NCI-H2029 (cell line): ENCODE measurements at regions not wholly inside any gene's neighbourhood (a gene's known extent, or its start where the extent isn't known, plus 50 kb on each side); places are given as distances from the start of the nearest gene placed in this dataset.
A peak's percentile ranks its signal among the peaks of the same experiment; 100 is the strongest.

Experiments used
- DNase-seq: peaks from one replicate; lab custom pipeline; 2025; lab: John Stamatoyannopoulos, UW

DNA sequence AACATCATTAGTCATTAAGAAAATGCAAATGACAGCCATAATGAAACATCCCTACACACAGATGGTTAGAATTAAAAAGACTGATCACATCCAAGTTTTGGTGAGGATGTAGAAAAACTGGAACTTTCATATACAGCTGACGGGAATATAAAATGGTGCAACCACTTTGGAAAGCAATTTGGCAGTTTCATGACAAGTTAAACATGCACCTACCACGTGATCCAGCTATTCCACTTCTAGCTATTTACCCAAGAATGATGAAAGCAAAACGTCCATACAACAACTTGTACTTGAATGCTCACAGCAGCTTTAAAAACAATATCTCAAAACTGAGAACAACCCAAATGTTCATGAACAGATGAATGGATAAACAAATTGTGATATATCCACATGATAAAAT, 77.9 kb upstream of the AVPR1A start:
- DNase-seq = peak; percentile 25

DNA sequence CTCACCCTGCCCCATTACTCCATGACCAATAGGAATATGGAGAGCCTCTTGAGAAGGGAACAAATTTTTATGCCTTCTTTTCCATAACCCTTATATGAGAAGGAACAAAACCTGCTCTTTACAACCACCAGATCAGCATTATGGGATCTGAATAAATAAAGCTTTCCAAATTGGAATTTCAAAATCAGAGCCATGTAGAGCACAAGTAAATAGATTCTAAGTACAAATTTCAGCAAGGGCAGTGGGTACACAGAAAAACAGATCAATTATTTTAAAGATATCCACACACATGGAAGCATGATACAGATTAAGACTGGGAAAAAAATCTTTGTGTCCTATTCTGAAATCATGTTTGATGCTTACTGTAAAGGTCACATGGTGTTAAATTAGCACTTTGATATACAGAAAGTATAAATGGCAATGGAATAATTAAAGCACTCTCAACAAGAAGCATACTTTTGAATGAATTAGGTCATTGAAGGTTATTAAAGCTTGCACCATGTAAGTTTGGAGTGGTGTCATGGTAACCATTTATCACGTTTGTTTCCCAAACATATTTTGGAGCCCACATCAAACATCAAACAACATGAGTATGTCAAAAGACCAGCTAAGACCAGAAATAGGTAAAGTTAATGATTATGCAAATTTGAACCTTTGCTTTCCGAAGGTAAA, 75.9 kb upstream of the AVPR1A start:
- no peak for DNase-seq

GRCh38 chr12:63224396-63224795, 73.4 kb upstream of the AVPR1A start:
- no peak for DNase-seq

DNA sequence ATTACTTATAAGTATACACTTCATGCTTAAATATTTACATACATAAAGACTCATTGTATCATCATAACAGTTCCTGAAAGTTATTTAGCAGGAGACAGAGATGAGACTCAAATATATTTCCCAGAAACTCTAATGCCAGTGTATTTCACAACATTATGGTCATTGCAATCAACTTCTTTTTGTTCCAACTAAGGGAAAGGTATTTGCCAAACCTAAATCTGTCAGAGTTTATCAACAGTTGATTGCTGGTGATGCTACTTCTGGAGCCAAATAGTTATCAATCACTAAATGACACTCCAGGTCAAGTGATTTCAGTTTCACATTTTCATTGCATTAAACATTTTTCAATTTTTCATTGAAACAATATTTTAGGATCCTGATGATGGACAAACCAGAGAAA, 72.1 kb upstream of the AVPR1A start:
- no peak for DNase-seq

DNA sequence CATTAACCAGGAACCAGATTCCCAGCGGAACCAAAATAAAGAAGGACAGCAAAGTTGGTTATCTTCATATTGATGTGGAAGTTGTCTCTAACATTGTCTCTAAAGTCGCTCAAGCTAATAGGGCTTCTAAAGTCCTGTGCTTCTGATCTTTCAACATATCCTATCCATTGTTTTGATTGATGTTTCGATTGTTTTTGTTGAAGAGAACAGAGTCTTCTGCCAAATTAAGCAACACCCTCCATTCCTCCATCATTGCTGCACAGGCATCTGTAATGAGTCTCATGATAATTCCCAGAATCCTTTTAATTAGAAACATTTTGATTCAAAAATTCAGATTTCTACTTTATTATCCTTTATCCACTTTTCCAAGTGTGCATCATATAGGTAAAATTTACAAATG, 71.6 kb upstream of the AVPR1A start:
- DNase-seq = no peak

- no peak for DNase-seq
These were observed 69.9 kb upstream of the AVPR1A start for GRCh38 chr12:63220921-63221320.

DNA sequence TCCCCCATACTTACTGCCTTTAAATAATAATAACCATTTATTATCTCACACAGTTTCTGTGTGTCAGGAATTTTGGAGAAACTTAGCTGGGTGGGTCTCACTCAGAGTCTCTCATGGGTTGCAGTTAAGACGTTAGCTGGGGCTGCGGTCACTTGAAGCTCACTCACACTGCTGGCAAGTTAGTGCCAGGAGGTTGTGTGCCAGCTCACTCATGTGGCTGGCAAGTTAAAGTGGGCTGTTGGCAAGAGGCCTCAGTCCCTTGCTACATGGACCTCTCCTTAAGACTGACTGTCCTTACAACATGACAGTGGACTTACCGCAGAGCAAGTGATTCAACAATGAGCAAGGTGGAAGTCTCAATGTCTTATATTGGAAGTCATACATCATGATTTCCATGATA, 61.3 kb upstream of the AVPR1A start:
- DNase-seq = no peak

GRCh38 chr12:63208956-63209355, 58.0 kb upstream of the AVPR1A start:
- DNase-seq = no peak

- DNase-seq = peak; percentile 62
These were observed 55.9 kb upstream of the AVPR1A start for GRCh38 chr12:63206909-63207308.

GRCh38 chr12:63206494-63206893, 55.5 kb upstream of the AVPR1A start:
- peak; percentile 26 for DNase-seq
